H9 (cell line): ENCODE measurements at regions not wholly inside any gene's neighbourhood (a gene's known extent, or its start where the extent isn't known, plus 50 kb on each side); places are given as distances from the start of the nearest gene placed in this dataset.

Experiments
- DNase-seq: peaks from one replicate; pipeline ENCODE4 v3.0.0-alpha.2; 2017
- H2AFZ ChIP-seq: one replicate; pipeline ENCODE4 v1.6.1; 2013; ENCODE audit warnings: mild to moderate bottlenecking, low read length, control low read depth, moderate library complexity
- H2AK5ac ChIP-seq: 2 replicates; pipeline ENCODE4 v1.6.1; 2013; ENCODE audit warnings: low read length, control low read depth, mixed read lengths; ENCODE audit not compliant: insufficient read length
- H2BK120ac ChIP-seq: one replicate; pipeline ENCODE4 v1.6.1; 2013; ENCODE audit warnings: low read depth, mild to moderate bottlenecking, low read length, control low read depth, inconsistent platforms; ENCODE audit not compliant: poor library complexity, severe bottlenecking
- H2BK12ac ChIP-seq: 2 replicates; pipeline ENCODE4 v1.6.1; 2013; ENCODE audit warnings: low read length, control low read depth, mixed read lengths, low read depth; ENCODE audit not compliant: insufficient read length
- H2BK15ac ChIP-seq: 2 replicates; pipeline ENCODE4 v1.6.1; 2013; ENCODE audit warnings: low read depth, low read length, control low read depth
- H2BK20ac ChIP-seq: one replicate; pipeline ENCODE4 v1.6.1; 2013; ENCODE audit warnings: low read depth, mild to moderate bottlenecking, low read length, control low read depth, inconsistent platforms; ENCODE audit not compliant: poor library complexity, severe bottlenecking
- H2BK5ac ChIP-seq: 2 replicates; pipeline ENCODE4 v1.6.1; 2013; ENCODE audit warnings: low read length, control low read depth, mixed read lengths; ENCODE audit not compliant: insufficient read length
- H3K14ac ChIP-seq: 2 replicates; pipeline ENCODE4 v1.6.1; 2013; ENCODE audit warnings: low read length, control low read depth; ENCODE audit not compliant: insufficient read depth
- H3K18ac ChIP-seq: 2 replicates; pipeline ENCODE4 v1.6.1; 2013; ENCODE audit warnings: low read depth, mild to moderate bottlenecking, mixed read lengths, low read length, control low read depth; ENCODE audit not compliant: insufficient read length
- H3K23ac ChIP-seq: 2 replicates; pipeline ENCODE4 v1.6.1; 2013; ENCODE audit warnings: low read length, control low read depth, mixed read lengths, low read depth; ENCODE audit not compliant: insufficient read length
- H3K23me2 ChIP-seq: 2 replicates; pipeline ENCODE4 v1.6.1; 2013; ENCODE audit warnings: low read depth, mild to moderate bottlenecking, mixed read lengths, low read length, control low read depth; ENCODE audit not compliant: insufficient read length, poor library complexity, severe bottlenecking
- H3K27ac ChIP-seq: 2 replicates; pipeline ENCODE4 v1.5.1; 2013; ENCODE audit warnings: low read length, control low read depth, mixed read lengths, low read depth; ENCODE audit not compliant: insufficient read length
- H3K27me3 ChIP-seq: 2 replicates; pipeline ENCODE4 v1.6.1; 2013; ENCODE audit warnings: low read length, control low read depth, inconsistent platforms; ENCODE audit not compliant: insufficient read depth
- H3K4ac ChIP-seq: 2 replicates; pipeline ENCODE4 v1.6.1; 2013; ENCODE audit warnings: low read depth, mild to moderate bottlenecking, control low read depth, inconsistent platforms, low read length, moderate library complexity
- H3K4me1 ChIP-seq: 2 replicates; pipeline ENCODE4 v1.6.1; 2013; ENCODE audit warnings: low read length, control low read depth, inconsistent platforms; ENCODE audit not compliant: insufficient read depth
- H3K4me2 ChIP-seq: 2 replicates; pipeline ENCODE4 v1.6.1; 2013; ENCODE audit warnings: low read length, control low read depth, mixed read lengths; ENCODE audit not compliant: insufficient read length, insufficient read depth
- H3K56ac ChIP-seq: 2 replicates; pipeline ENCODE4 v1.6.1; 2013; ENCODE audit warnings: low read depth, mild to moderate bottlenecking, mixed read lengths, low read length, control low read depth; ENCODE audit not compliant: insufficient read length
- H3K79me1 ChIP-seq: 2 replicates; pipeline ENCODE4 v1.6.1; 2013; ENCODE audit warnings: low read depth, mild to moderate bottlenecking, moderate library complexity, low read length, control low read depth, inconsistent platforms; ENCODE audit not compliant: insufficient read depth, poor library complexity, severe bottlenecking
- H3K79me2 ChIP-seq: 2 replicates; pipeline ENCODE4 v1.6.1; 2013; ENCODE audit warnings: low read length, control low read depth, inconsistent platforms; ENCODE audit not compliant: insufficient read depth
- H3K9ac ChIP-seq: 2 replicates; pipeline ENCODE4 v1.6.1; 2013; ENCODE audit warnings: low read length, control low read depth, mixed read lengths; ENCODE audit not compliant: insufficient read length; ENCODE audit errors: extremely low read depth
- H3K9me3 ChIP-seq: one replicate; pipeline ENCODE4 v1.6.1; 2013; ENCODE audit warnings: low read depth, low read length, inconsistent platforms; ENCODE audit not compliant: control insufficient read depth
- H3T11ph ChIP-seq: one replicate; pipeline ENCODE4 v1.6.1; 2013; ENCODE audit warnings: mild to moderate bottlenecking, low read length, control low read depth, inconsistent platforms
- H4K20me1 ChIP-seq: one replicate; pipeline ENCODE4 v1.6.1; 2013; ENCODE audit not compliant: control insufficient read depth, insufficient read length, insufficient read depth
- H4K5ac ChIP-seq: 2 replicates; pipeline ENCODE4 v1.6.1; 2013; ENCODE audit warnings: low read depth, mild to moderate bottlenecking, mixed read lengths, low read length, control low read depth; ENCODE audit not compliant: insufficient read length
- H4K8ac ChIP-seq: replicated peaks from 2 replicates; pipeline ENCODE4 v1.6.1; 2013; ENCODE audit warnings: low read length, control low read depth, mixed read lengths, low read depth; ENCODE audit not compliant: insufficient read length
- H4K91ac ChIP-seq: 2 replicates; pipeline ENCODE4 v1.6.1; 2013; ENCODE audit warnings: low read depth, mild to moderate bottlenecking, moderate library complexity, mixed read lengths, low read length, control low read depth; ENCODE audit not compliant: insufficient read length
- H3K27ac Mint-ChIP-seq, 3 experiments: 2 replicates in 2 of 3; 3 replicates in 1 of 3; pipeline ENCODE4 v1.8.0; 2020 to 2021; ENCODE audit warnings: mixed read lengths in 3 of 3, mild to moderate bottlenecking in 1 of 3, moderate library complexity in 1 of 3
- H3K27me3 Mint-ChIP-seq: 2 replicates; pipeline ENCODE4 v1.8.0; 2021; ENCODE audit warnings: low read depth, mild to moderate bottlenecking, moderate library complexity, mixed read lengths
- H3K36me3 Mint-ChIP-seq, 3 experiments: 2 replicates in 2 of 3; 3 replicates in 1 of 3; pipeline ENCODE4 v1.8.0; 2020 to 2021; ENCODE audit warnings: low read depth in 3 of 3, mixed read lengths in 3 of 3; ENCODE audit not compliant: insufficient read depth in 1 of 3
- H3K4me1 Mint-ChIP-seq, 2 experiments: 2 replicates each; pipeline ENCODE4 v1.8.0; 2020; ENCODE audit warnings: mixed read lengths in 2 of 2
- H3K4me3 Mint-ChIP-seq, 2 experiments: 2 replicates in 1 of 2; 3 replicates in 1 of 2; pipeline ENCODE4 v1.8.0; 2020 to 2021; ENCODE audit warnings: mild to moderate bottlenecking in 2 of 2, mixed read lengths in 2 of 2, moderate library complexity in 1 of 2
- H3K9me3 Mint-ChIP-seq, 2 experiments: 2 replicates in 1 of 2; 3 replicates in 1 of 2; pipeline ENCODE4 v1.8.0; 2020; ENCODE audit warnings: mild to moderate bottlenecking in 2 of 2, mixed read lengths in 2 of 2, moderate library complexity in 1 of 2
- CTCF ChIP-seq: fragments of 200-600 bp; sonication (generic); conservative IDR thresholded peaks from 3 replicates; pipeline ENCODE4 v1.8.0; 2021; ENCODE audit warnings: antibody characterized with exemption, mild to moderate bottlenecking
- WGBS: extraction: QIAGEN DNeasy Blood & Tissue Kit; methylation state at CpG from one replicate; pipeline ENCODE4 v1.1.7; 2013; ENCODE audit warnings: missing lambda C conversion rate, low lambda C conversion rate, mixed read lengths; ENCODE audit not compliant: insufficient read length; ENCODE audit errors: extremely low coverage; 5-methylcytosine and 5-hydroxymethylcytosine counted together

GRCh38 chr7:121624958-121625357 lies 228.8 kb upstream of the FAM3C start:
- no peak overlapping the region for H3K9ac ChIP-seq
- no peaks in the 10 kb centered on the region for H3K79me2 ChIP-seq
- H3K14ac ChIP-seq: no peak overlapping the region
- no peak overlapping the region for H3K23ac ChIP-seq
- no peak overlapping the region for H2BK12ac ChIP-seq
- no peak overlapping the region for H3K4ac ChIP-seq
- H3T11ph ChIP-seq: no peak overlapping the region
- Mint-ChIP-seq H3K4me1 (peaks cover 16 to 30% of the 10 kb centered on the region in 2 experiments), H3K36me3 (peaks cover 0 to 2% (median 0%) of the 10 kb centered on the region in 3 experiments; a peak in 1 of 7 replicates), H3K4me3 (no peak overlapping the region), H3K27ac (peak overlapping the region in 1 of 3 experiments; percentile 63; a peak in 2 of 7 replicates), H3K27me3 (no peaks in the 10 kb centered on the region), H3K9me3 (no peaks in the 10 kb centered on the region)
- H4K5ac ChIP-seq: no peak overlapping the region
- no peak overlapping the region for H2BK120ac ChIP-seq
- no peak overlapping the region for H2AFZ ChIP-seq
- H3K9me3 ChIP-seq: no peaks in the 10 kb centered on the region
- H4K8ac ChIP-seq: no peak overlapping the region
- no peaks in the 10 kb centered on the region for H3K79me1 ChIP-seq
- H4K91ac ChIP-seq: no peak overlapping the region
- no peaks in the 10 kb centered on the region for H4K20me1 ChIP-seq
- H3K27me3 ChIP-seq: no peaks in the 10 kb centered on the region
- no peak overlapping the region for H3K56ac ChIP-seq
- H3K4me2 ChIP-seq: no peak overlapping the region
- H2BK15ac ChIP-seq: no peak overlapping the region; the same call in 1 of the 2 replicates
- no peak for TF ChIP-seq CTCF
- H2BK5ac ChIP-seq: no peak overlapping the region
- no peak for DNase-seq
- H3K23me2 ChIP-seq: no peaks in the 10 kb centered on the region
- H3K4me1 ChIP-seq: no peaks in the 10 kb centered on the region; the same call in 1 of the 2 replicates
- H2AK5ac ChIP-seq: no peak overlapping the region
- H2BK20ac ChIP-seq: no peak overlapping the region
- H3K27ac ChIP-seq: no peak overlapping the region
- no peak overlapping the region for H3K18ac ChIP-seq
- no CpG with 5 or more reads among the region's 3 CpGs for WGBS
